CD4-positive, alpha-beta T cell treated with Interleukin-17A for 4 hours (primary cell): ENCODE measurements at regions not wholly inside any gene's neighbourhood (a gene's known extent, or its start where the extent isn't known, plus 50 kb on each side); places are given as distances from the start of the nearest gene placed in this dataset.

Source experiments
- DNase-seq: peaks from one replicate; pipeline ENCODE4 v3.0.0-alpha.2; 2020; ENCODE audit warnings: mixed read lengths

DNA sequence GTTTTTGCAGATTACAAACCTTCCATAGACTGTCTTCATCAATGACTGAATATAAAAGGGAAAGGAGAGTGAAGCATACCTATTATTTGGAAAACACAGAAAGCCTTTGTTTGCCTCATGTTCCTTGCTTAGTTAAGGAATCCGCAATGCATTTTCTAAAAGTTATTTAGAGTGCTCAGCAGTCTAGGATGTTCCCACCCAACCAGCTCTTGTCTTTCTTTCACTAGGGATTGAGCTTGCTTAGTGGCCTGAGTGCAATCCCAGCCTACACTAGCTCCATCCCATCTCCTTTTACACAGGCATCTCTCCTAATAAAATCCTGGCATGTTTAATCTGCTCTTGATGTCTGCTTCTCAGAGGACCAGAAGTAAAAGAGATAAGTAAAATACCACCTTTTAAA, 850.5 kb upstream of the GJE1 start:
- no peak for DNase-seq

DNA sequence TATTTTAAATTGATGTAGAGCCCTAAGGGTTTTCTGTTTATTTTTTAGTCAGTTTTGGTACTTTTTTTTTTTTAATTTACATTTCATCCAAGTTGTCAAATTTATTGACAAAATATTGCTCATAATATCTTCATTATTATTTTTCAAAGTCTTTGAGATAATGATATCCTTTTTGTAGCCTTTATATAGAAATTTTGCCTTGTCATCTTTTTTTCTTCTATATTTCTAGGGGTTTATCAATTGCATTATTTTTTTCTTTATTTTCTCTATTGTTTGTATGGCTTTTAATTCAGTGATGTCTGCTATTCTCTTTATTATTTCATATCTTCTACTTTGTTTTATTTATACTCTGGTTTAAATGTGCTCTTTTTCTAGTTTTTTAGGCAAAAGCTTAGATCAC, 863.0 kb upstream of the GJE1 start:
- no peak for DNase-seq

DNA sequence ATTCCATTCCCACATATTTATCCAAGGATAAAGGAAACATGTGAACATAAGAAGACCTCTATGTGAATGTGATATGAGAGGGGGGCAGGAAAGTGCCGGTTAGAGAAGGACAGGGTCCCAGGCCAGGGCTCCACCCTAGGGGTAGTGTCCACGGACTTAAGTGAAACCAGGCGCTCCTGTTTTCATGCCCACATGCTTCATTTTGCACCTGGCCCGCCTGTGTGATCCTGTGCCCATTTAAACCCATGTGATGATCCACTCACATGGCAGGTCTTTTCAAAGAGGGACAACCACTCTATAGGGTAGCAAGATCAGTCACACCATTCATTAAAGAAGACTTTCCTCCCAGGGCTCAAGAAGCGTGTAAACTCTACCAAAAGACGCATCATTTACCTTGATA, 865.3 kb upstream of the GJE1 start:
- no peak for DNase-seq

DNA sequence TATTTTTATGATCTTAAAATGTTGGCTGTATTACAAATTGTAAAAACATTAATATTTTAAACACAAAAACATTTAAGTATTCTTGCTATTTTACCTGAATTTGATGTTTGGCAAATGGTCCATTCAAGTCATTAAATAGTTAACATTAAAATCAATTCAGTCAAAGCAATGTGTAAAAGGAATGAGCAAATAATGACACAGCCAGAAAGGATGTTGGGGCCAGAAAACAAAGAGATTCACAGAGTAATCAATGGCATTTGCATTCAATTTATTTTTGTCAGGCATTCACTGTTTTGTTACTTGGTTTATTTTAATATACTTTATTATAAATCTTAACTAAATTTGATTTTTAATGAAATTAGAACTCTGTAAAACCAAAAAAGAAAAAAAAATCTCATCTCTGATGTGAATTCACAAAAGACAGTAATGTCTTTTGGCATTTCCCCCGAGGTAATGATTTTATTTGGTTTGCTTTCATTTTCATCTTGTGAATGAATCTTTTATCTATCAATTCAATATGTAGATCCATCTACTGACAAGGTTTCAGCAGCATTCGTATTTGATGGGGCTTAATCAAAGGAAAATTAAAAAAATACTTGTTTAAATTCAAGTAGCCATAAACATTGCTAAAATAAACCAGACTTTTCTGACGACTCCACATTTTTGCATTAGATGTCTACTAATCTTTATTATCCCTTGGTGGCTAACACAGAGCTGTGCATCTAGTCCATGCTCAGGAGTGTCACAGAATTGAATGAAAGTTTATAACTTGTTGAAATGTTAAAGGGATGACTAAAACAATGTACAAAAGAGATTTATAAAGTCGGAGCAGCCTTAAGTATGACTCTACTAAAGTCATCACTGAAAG, 866.7 kb upstream of the GJE1 start:
- no peak for DNase-seq

DNA sequence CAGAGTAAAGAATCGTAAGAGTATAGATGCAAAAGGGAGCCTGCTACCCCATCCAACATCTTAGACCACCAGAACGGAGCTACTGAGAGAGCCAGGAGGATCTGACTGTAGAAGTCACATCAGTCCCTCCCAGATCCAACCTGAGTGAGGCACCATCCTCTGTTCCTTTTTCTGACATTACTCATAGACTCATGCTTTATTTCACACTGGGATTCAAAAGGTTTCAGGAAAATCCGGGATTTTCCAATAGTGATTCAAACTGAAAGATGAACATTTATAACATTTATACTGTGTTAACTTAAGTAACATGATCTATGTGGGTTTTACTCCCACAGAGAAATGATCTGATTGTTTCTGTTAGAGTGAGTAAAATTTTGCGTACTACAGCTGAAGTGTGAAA, 868.6 kb upstream of the GJE1 start:
- no peak for DNase-seq

DNA sequence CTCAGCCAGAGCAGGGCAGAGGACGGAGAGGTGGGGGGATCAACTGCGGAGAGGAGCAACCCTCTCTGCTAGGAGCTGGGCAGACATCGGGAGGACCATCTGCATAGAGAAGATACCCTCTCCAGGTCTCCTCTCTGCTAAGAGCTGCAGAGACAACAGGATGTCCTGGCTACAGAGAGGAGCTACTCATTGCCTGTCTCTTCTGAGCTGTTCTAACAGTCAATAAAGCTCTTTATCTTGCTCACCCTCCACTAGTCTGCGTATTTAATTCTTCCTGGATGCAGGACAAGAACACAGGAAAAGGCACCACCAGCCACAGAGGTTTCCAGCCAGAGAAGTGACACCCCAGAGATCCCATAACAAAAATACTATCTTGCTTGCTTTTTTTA, 871.1 kb upstream of the GJE1 start:
- DNase-seq = no peak

DNA sequence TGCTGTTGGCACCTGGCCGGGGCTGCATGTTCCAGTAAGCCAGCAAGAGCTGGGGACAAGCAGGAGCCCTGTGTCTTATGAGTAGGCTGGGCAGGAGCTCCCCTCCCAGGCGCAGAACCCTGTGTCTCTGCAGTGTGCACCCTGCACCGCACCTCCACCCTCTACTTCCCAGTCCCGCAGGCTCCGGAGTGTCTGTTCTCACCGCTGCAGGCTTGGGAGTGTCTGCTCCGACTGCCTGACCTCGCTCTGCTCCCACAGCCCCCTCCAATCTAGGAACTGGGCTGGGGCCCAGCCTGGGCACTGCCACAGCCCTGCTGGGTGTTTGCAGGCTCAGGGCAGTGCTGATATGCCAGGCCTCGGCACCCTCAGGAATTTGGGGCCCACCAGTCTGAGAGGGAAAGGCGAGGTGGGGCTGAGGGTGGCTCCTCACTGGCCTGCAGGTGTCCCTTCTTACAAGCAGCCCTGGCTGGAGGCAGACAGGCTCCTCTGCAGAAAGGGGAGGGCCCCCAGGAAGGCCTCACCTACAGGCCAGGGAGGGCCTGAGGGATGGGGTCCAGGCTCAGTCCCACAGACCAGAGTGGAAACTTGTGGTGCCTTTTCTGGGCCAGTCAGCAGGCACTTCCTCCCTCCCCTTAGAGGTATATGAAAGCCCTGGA, 871.6 kb upstream of the GJE1 start:
- no peak for DNase-seq

DNA sequence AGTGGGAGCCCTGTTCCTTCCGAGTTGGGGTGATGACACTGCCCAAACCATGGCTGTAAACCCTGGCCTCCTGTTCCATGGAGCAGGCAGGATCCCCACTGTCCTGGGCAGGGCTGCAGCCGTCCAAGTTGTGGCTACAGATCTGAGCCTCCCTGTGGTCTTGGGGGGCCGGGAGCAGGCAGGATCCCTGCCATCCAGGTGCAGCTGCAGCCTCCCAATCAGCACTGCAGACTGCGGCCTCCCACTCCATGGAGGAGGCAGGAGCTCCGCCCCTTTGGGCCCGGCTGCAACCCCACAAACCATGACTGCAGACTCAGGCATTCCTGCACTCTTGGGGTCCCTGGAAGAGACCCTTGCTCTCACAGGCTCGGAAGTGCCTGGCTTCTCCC, 872.1 kb upstream of the GJE1 start:
- no peak for DNase-seq

DNA sequence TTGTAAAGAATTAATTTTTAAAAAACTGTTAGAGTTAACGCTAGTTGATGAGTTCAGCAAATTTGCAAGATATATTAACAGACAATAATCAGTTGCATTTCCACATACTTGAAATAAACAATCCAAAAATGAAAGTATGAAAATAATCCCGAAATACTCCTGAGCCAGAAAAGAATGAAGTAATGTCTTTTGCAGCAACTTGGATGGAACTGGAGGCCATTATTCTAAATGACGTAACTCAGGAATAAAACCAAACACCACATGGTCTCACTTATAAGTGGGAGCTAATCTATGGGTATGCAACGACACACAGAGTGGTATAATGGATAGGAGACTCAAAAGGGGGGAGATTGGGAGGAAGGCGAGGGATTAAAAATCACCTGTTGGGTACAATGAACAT, 872.9 kb upstream of the GJE1 start:
- DNase-seq = no peak

DNA sequence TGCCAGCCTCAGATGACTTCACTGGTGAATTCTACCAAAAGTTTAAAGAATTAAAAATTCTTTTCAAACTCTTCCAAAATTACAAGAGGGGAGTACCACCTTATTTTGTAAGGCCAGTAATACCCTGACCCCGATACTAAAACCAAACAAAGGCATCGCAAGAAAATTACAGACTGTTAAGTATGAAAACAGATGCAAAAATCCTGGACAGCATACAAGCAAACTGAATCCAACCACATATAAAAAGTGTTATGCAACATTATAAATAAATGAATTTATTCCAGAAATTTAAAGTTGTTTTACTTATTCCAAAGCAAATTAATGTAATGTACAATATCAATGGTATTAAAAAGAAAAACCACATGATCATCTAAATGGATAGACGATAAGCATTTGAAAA, 873.6 kb upstream of the GJE1 start:
- no peak for DNase-seq

DNA sequence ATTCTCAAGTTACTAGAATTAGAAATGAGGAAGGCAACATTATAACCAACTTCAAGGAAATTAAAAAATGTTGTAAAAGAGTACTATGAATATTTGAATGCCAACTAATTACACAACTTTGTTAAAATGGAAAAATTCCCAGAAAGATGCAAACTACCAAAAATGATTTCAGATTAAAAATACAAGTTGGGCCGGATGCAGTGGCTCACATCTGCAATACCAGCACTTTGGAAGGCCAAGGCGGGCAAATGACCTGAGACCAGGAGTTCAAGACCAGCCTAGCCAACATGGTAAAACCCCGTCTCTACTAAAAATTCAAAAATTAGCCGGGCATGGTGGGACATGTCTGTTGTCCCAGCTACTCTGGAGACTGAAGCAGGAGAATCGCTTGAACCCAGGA, 874.2 kb upstream of the GJE1 start:
- no peak for DNase-seq

DNA sequence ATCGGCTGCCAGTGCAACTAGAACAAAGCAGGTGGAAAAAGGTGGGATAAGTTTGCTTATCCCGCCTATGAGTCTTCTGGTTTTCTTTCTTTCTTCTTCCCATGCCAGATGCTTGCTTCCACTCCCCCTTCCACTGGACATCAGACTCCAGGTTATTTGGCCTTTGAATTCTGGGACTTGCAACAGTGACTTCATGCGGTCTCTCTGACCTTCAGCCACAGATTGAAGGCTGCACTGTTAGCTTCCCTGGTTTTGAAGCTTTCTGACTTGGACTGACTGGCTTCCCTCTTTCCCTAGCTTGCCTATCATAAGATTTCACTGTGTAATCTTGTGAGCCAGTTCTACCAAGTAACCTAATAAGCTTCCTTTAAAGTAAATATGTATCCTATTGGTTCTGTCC, 878.4 kb upstream of the GJE1 start:
- no peak for DNase-seq

DNA sequence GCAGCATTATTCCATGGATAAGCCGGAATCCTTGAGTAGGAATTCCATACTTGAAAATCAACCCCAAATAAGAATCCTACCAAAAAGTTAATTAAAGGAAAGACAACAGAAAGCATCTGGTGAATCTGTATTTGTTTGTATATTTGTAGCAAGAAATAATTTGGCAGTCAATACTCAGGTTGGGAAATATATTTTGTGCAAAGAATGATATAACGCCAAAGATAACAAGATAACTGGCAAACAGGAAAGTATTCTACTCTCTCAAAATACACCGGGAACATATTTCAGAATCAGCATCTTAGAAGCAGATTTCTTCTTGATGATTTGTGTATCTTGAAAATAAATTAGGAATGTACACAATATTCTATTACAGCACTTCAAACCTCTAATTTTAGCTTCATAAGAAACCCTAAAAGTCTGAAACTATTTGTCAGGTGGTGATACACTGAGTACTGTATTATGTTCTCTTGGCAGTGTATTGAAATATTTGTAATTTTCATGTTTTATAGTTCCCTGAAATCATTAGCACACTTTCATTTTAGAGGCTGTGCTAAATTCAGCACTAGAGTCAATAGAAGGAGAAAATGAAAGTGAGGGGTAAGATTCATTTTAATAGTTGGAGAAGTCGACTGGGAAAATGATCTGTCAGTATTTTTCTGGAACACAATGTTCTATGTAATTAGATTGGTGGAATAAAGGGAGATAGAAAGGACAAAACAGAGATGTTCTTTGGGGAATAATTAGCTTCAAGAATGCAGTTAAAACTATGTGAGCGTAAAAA, 879.7 kb upstream of the GJE1 start:
- no peak for DNase-seq

DNA sequence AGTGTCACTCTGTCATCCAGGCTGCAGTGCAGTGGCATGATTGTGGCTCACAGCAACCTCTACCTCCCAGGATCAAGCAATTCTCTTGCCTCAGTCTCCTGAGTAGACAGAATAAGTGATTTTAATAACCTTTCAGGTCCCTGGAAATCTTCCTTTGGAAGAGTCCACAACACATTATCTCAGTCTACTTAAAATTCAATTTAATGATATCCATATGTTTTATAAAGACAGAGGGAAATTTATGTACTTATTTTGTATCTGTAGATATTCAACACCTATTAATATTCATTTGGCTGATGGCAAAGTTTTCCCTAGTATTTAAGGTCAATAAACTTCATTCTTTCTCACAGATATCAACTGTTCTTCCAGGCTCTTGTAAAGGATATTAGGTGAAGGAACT, 881.4 kb upstream of the GJE1 start:
- DNase-seq = no peak

DNA sequence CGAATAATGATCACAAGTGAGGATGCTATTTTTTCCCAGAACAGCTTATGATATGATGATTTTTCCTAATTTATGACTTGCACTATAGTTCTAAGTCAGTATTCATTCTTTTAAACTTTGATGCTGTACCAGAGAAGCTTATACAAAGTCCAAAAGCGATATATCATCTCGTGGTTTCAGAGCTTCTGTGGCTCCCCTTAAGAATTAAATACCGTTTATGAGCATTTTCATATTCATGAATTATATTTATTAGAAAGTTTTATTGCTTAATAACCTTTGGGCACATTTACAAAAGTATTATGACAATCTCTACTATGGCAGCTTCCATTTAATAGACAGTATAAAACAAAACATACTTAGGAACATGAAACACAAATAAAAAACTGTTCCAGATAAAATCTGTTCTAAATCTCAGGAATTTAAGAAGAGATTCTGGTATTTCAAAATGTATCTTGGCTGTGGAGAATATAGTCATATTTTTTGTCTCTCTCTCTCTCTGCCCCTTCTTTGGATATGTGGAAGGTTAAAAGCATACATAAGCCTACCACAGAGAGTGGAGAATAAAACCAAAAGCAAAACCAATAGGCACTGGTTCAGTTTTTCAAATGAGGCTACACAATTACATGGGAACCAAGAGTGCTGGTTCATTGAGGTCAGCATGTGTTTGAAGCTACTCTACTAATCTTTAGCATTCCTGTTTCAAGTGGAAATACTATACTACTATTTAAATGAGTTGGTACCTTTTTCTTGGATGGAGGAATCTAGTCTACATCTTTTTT, 884.5 kb upstream of the GJE1 start:
- no peak for DNase-seq

DNA sequence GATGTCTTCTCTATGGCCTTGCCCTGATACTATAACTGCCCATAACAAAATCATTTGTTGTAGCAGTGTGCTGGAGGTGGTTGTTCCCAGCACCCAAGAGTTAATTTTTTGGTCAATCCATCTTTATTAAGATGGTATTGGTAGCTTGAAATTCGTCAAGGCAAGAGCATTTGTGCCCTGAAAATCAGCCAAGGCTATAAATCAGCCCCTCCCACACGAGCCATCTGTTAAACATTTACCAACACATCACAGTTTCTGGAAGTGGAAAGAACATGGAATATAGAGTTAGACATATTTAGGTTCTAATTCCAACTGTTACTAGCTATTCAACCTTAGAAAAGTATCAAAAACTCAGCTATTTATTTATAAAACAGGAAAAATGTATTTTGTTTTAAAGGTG, 888.4 kb upstream of the GJE1 start:
- no peak for DNase-seq

DNA sequence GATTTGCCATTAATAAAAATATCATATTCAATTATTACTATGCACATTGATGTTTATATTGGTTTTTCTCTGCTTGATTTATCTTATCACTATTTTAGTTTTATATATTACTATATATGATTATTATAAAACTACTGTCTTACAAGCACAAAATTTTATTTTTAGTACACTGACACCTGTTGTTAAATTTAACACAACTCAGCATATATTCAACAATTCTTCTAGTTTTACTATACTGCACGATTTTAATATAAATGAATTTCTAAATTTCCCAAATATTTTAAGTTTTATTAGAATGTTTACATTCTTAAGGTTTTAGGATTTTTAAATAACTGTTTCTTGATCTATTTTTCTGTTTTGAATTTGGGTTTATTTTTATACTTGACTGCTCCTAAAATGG, 889.8 kb upstream of the GJE1 start:
- no peak for DNase-seq

DNA sequence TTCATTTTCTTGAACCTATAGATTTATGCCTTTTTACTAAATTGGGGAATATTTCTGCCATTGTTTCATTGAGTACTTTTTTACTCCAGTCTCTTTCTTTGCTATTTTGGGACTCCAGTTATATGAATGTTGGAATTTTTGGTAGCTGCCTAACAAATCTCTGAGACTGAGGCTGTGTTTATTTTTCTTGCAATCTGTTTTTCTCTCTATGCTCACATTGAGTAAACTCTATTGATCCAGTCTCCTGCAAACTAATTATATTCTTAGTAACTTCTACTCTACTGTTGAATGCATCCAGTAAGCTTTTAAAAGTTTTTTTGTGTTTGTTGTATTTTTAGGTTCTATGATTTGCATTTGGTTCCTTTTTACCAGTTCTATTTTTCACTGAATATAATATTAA, 903.4 kb upstream of the GJE1 start:
- DNase-seq = no peak

DNA sequence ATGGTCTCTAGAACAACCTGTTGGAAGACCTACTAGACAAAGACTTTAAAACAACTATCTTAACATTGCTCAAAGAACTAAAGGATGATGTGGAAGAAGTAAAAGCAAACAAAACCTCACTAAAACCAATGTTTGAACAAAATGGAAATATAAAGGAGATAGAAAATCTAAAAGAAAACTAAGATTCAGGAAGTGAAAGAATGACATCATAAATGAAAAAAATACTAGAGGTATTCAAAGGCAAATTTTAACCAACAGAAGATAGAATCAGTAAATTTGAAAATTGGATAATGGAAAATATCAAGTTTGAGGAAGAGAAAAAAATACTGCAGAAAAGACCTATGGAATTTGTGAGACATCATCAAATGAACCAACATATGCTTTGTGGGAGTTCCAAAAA, 914.1 kb upstream of the GJE1 start:
- DNase-seq = no peak

DNA sequence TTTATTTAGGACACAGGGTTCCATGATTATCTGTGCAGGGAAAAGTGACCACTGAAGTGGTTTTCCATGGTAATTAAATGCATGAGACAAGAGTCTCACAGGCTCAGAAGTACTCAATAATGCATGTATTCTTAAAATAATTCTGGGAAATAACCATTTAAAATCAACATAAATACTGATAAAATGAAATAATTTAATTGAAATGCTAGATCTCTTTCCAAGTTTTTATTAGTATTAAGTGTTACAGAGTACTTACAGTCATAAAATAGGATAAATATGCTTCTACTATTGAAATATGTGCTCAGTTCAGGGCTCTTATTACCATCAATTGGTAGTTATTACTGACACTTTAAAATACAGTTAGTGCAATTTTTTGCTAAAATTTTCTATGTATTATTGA, 916.0 kb upstream of the GJE1 start:
- no peak for DNase-seq

DNA sequence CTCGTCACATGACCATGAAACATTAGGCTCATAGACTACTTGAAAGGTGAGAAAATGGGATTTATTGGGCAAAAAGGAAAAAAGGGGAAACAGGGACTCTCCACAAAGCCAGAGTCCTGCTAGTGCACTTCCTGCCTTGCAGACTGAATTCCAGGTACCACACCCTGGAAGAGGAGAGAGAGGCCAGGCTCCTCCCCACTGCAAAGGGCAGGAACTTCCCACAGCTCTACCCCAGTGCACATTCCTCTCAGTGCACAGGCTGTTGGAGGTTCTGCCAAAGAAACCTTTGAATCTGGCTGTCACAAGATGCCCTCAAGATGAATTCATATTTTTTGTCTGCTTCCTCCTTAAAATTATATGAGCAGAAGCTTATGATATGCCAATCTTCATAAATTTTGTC, 920.4 kb upstream of the GJE1 start:
- no peak for DNase-seq

DNA sequence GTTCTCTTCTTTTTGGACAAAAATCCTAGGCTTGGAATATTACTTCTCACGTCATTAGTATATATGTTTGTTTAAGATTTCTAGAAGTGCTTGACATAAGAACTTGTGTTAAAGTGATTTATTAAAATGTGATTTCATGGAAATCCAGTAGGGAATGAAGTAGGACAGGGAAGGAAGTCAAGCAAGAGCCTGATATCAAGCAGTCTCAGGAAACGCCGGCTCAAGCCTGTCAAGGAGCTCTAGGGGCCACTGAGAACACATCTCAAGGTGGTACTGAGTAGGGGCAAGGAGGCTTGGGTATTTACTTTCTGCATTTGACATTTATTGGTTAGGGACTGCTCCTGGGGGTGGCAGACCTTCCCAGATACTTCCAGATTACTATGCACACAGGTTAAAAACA, 920.9 kb upstream of the GJE1 start:
- no peak for DNase-seq

DNA sequence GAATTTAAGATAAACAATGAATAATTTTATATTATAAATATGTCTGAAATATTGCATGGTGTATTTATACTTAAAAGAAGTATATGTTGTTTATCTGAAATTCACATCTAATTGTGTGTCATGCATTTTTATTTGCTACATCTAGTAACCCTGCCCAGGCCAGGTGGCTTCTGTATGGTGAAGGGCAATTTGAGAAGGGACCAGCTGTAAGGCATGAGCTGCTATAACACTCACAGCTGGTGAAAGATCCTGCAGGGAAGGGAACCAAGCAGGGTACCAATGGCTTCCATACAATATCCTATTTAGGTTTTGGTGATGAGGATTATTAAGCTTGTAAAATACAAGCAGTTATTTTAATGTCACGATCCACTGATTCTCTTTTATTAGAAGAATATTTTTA, 921.8 kb upstream of the GJE1 start:
- DNase-seq = no peak
